ENCODE measurements at regions not wholly inside any gene's neighbourhood (a gene's known extent, or its start where the extent isn't known, plus 50 kb on each side); places are given as distances from the start of the nearest gene placed in this dataset.

DNA sequence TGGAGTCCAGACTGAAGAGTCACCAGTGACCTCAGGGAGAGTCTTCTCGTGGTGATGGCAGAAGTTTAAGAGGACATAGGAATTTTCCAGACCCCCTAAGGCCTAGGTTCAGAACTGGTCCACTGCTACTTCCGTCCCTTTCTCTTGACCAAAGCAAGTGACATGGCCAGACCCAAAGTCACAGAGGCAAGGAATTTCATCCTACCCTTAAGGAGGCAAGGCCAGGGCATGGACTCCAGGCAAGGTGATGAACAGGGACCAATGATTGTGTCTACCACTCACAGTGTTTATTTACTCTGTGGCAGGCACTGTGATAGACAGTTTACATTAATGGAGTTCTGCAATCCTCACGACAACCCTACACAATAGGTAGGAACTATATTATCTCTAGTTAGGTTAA lies 265.1 kb downstream of the GLI2 start:
- H3K4me1 Mint-ChIP-seq, result peaks cover 31% of the 10 kb centered on the region

DNA sequence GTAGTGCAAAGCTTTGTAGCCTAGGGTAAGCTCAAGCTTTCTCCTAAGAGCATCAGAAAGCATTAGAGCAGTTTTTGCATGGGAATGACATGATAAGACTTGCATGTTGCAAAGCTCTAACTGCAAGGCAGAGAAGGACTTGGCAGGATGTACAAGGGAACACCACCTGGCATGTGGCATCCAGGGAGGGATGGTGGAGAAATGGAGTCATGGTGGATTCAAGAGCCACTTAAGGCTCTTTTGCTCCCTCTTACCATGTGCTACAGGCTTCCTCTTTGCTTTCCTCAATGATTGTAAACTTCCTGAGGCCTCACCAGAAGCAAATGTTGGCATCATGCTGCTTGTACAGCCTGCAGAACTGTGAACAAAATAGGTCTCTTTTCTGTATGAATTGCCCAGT lies 266.0 kb downstream of the GLI2 start:
- Mint-ChIP-seq H3K4me1 (peaks cover 40% of the 10 kb centered on the region), H3K4me3 (no peak overlapping the region), H3K27me3 (ENCODE audit: low read depth, poor library complexity) (peaks cover 67% of the 10 kb centered on the region), H3K36me3 (ENCODE audit: low read depth) (peaks cover 12% of the 10 kb centered on the region), H3K9me3 (peaks cover 12% of the 10 kb centered on the region), H3K27ac (no peak overlapping the region)
- DNase-seq, result no peak
- TF ChIP-seq, protein P1, sequence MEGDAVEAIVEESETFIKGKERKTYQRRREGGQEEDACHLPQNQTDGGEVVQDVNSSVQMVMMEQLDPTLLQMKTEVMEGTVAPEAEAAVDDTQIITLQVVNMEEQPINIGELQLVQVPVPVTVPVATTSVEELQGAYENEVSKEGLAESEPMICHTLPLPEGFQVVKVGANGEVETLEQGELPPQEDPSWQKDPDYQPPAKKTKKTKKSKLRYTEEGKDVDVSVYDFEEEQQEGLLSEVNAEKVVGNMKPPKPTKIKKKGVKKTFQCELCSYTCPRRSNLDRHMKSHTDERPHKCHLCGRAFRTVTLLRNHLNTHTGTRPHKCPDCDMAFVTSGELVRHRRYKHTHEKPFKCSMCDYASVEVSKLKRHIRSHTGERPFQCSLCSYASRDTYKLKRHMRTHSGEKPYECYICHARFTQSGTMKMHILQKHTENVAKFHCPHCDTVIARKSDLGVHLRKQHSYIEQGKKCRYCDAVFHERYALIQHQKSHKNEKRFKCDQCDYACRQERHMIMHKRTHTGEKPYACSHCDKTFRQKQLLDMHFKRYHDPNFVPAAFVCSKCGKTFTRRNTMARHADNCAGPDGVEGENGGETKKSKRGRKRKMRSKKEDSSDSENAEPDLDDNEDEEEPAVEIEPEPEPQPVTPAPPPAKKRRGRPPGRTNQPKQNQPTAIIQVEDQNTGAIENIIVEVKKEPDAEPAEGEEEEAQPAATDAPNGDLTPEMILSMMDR (IDR thresholded peaks at IDR 0.05), result no peak

More for the DNA sequence above, 265.1 kb downstream of the GLI2 start:
- TF ChIP-seq, protein P1 (IDR thresholded peaks at IDR 0.05), result no peak
- Mint-ChIP-seq H3K4me3 (no peak overlapping the region), H3K9me3 (peaks cover 12% of the 10 kb centered on the region), H3K36me3 (ENCODE audit: low read depth) (peaks cover 12% of the 10 kb centered on the region), H3K27ac (no peak overlapping the region), H3K27me3 (ENCODE audit: low read depth, poor library complexity) (peaks cover 75% of the 10 kb centered on the region)
- DNase-seq, result no peak

DNA sequence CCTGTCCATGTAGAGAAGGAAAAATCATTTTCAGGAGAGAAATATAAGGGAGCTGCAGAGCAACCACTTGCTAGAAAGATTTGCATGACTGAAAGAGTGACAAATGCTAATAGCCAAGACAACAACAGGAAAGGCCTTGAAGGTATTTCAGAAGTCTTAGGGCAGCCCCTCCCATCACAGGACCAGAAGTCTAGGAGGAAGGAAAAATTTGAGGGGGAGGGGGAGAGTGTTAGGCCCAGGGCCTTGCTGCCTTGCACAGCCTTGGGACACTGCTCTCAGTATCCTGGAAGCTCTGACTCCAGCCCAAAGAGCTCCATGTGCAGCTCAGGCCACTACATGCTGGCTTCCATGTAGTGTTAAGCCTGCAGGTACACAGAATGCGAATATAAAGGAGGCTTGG lies 266.9 kb downstream of the GLI2 start:
- H3K27me3 Mint-ChIP-seq (ENCODE audit: low read depth, poor library complexity), result peaks cover 62% of the 10 kb centered on the region
- no peak for DNase-seq
- peaks cover 3% of the 10 kb centered on the region for H3K36me3 Mint-ChIP-seq (ENCODE audit: low read depth)
- peaks cover 10% of the 10 kb centered on the region for H3K9me3 Mint-ChIP-seq
- no peak overlapping the region for H3K4me3 Mint-ChIP-seq
- TF ChIP-seq, protein P1 (IDR thresholded peaks at IDR 0.05), result no peak
- H3K27ac Mint-ChIP-seq, result no peak overlapping the region
- H3K4me1 Mint-ChIP-seq, result peaks cover 46% of the 10 kb centered on the region

DNA sequence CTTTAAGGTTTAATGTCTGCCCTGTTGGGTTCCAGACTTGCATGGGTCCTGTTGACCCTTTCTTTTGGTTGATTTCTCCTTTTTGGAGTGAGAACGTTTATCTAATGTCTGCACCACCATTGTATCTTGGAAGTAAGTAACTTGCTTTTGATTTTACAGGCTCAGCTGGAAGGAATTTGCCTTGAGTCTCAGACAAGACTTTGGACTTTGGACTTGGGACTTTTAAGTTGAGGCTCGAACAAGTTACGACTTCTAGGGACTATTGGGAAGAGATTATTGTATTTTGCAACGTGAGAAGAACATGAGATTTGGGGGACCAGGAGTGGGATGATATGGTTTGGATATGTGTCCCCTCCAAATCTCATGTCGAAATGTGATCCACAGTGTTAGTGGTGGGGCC lies 267.7 kb downstream of the GLI2 start:
- TF ChIP-seq, protein P1 (IDR thresholded peaks at IDR 0.05), result no peak
- peaks cover 46% of the 10 kb centered on the region for H3K4me1 Mint-ChIP-seq
- H3K27ac Mint-ChIP-seq, result no peak overlapping the region
- H3K36me3 Mint-ChIP-seq (ENCODE audit: low read depth), result peaks cover 8% of the 10 kb centered on the region
- H3K9me3 Mint-ChIP-seq, result peaks cover 12% of the 10 kb centered on the region
- DNase-seq, result no peak
- no peak overlapping the region for H3K4me3 Mint-ChIP-seq
- peaks cover 60% of the 10 kb centered on the region for H3K27me3 Mint-ChIP-seq (ENCODE audit: low read depth, poor library complexity)

DNA sequence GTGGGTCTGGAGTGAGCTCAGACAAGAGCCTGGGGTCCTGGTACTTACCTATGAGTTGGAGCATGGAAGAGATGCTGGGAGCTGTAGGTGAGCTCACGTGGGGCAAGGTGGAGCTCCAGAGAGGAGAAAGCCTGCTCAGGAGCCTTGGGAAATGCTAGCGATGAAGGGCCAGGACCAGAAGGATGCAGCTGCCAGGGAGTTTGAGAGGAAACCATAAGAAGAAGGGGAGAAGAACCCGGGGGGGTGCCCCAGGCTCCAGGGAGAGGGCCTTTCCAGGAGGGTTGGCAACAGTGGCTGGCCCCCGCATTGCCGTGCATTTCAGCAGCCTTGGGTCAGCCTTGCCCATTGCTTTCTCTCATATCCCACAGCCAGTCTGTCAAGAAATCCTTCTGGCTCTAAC lies 268.7 kb downstream of the GLI2 start:
- H3K27me3 Mint-ChIP-seq (ENCODE audit: low read depth, poor library complexity), result peaks cover 60% of the 10 kb centered on the region
- no peak overlapping the region for H3K27ac Mint-ChIP-seq
- DNase-seq, result no peak
- H3K4me1 Mint-ChIP-seq, result peaks cover 46% of the 10 kb centered on the region
- peaks cover 17% of the 10 kb centered on the region for H3K36me3 Mint-ChIP-seq (ENCODE audit: low read depth)
- no peak overlapping the region for H3K4me3 Mint-ChIP-seq
- peaks cover 22% of the 10 kb centered on the region for H3K9me3 Mint-ChIP-seq
- TF ChIP-seq, protein P1 (IDR thresholded peaks at IDR 0.05), result no peak

DNA sequence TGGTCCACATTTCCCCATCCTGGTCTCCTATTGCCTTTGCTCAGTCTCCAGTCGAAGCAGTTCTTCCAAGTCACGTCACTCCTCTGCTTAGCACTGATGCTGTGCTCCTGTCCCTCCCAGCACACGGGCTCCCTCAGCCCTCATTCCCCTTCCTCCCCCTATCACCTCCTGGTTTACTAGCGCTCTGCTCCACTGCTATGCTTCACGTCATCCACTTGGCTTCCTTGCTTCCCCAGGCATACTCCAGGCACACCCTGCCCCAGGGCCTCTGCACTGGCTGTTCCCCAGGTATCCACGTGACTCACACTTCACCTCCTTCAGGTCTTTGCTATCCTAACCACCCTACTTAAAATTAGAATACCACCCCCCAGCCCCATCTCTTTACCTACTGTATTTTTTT lies 269.3 kb downstream of the GLI2 start:
- Mint-ChIP-seq H3K27ac (no peak overlapping the region), H3K9me3 (peaks cover 27% of the 10 kb centered on the region), H3K36me3 (ENCODE audit: low read depth) (peaks cover 23% of the 10 kb centered on the region), H3K4me1 (peaks cover 46% of the 10 kb centered on the region), H3K27me3 (ENCODE audit: low read depth, poor library complexity) (peaks cover 60% of the 10 kb centered on the region), H3K4me3 (peak overlapping the region; percentile 10)
- no peak for DNase-seq
- TF ChIP-seq, protein P1 (IDR thresholded peaks at IDR 0.05), result no peak
